ENCODE measurements at regions not wholly inside any gene's neighbourhood (a gene's known extent, or its start where the extent isn't known, plus 50 kb on each side); places are given as distances from the start of the nearest gene placed in this dataset.

DNA sequence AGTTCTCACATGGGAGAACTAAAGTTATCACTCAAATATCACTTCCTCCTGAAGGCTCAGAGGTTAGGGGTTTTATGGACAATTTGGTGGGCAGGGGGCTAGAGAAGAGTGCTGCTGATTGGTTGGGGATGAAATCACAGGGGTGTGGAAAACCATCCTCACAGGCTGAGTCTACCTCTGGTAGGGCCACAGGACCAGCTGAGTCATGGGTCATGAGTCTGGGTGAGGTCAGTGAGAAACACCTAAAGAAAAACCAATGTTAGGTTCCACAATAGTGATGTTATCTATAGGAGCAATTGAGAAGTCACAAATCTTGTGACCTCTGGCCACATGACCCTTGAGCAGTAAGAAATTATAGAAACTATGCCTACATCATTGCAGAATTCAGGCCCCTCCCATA, 203.3 kb upstream of the TARS1 start:
- no peaks in the 10 kb centered on the region for H3K4me1 ChIP-seq
- intact Hi-C loops (cut with DNase I): no loop called here
- DNase-seq (ENCODE audit: extremely low spot score in 2 of 2): no peak
- H3K4me3 ChIP-seq: no peak overlapping the region
- no peaks in the 10 kb centered on the region for H3K36me3 ChIP-seq
- H3K27me3 ChIP-seq: no peaks in the 10 kb centered on the region
- no peak overlapping the region for H3K27ac ChIP-seq
- TF ChIP-seq, protein P1, sequence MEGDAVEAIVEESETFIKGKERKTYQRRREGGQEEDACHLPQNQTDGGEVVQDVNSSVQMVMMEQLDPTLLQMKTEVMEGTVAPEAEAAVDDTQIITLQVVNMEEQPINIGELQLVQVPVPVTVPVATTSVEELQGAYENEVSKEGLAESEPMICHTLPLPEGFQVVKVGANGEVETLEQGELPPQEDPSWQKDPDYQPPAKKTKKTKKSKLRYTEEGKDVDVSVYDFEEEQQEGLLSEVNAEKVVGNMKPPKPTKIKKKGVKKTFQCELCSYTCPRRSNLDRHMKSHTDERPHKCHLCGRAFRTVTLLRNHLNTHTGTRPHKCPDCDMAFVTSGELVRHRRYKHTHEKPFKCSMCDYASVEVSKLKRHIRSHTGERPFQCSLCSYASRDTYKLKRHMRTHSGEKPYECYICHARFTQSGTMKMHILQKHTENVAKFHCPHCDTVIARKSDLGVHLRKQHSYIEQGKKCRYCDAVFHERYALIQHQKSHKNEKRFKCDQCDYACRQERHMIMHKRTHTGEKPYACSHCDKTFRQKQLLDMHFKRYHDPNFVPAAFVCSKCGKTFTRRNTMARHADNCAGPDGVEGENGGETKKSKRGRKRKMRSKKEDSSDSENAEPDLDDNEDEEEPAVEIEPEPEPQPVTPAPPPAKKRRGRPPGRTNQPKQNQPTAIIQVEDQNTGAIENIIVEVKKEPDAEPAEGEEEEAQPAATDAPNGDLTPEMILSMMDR (IDR thresholded peaks at IDR 0.05): no peak
- TF ChIP-seq POLR2AphosphoS5 (IDR thresholded peaks at IDR 0.05; ENCODE audit: insufficient read depth in 1 of 2, low read depth in 1 of 2): no peak
- no peak for TF ChIP-seq POLR2A (IDR thresholded peaks at IDR 0.05)
- H3K9me3 ChIP-seq: no peaks in the 10 kb centered on the region

GRCh38 chr5:33238826-33239695, 201.7 kb upstream of the TARS1 start:
- no peak overlapping the region for H3K4me3 ChIP-seq
- H3K36me3 ChIP-seq: no peaks in the 10 kb centered on the region
- H3K9me3 ChIP-seq: no peaks in the 10 kb centered on the region
- intact Hi-C loops (cut with DNase I): no loop called here
- no peak for TF ChIP-seq POLR2A (IDR thresholded peaks at IDR 0.05)
- TF ChIP-seq, protein P1 (IDR thresholded peaks at IDR 0.05): no peak
- TF ChIP-seq POLR2AphosphoS5 (IDR thresholded peaks at IDR 0.05; ENCODE audit: insufficient read depth in 1 of 2, low read depth in 1 of 2): no peak
- H3K4me1 ChIP-seq: no peaks in the 10 kb centered on the region
- no peak overlapping the region for H3K27ac ChIP-seq
- no peaks in the 10 kb centered on the region for H3K27me3 ChIP-seq
- DNase-seq (ENCODE audit: extremely low spot score in 2 of 2): no peak

DNA sequence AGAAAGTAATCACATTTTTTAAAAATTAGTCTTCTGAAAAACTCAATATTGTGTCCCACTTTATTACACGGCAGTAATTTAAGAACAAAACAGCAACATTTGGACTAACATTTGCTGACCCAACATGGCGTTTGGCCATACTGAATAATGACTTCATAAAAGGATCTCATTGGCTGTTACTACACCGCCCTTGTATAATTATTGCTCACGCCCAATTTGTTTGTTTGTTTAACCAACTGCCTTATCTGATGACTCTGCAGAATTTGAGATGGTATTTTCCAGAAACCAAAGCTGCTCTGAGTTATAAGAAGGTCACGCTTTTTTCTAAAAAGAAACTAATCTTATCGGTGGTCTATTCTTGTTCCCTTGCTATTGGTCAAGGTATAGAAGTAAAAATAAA, 200.2 kb upstream of the TARS1 start:
- no peak for DNase-seq (ENCODE audit: extremely low spot score in 2 of 2)
- H3K27me3 ChIP-seq: no peaks in the 10 kb centered on the region
- no peaks in the 10 kb centered on the region for H3K36me3 ChIP-seq
- no peaks in the 10 kb centered on the region for H3K9me3 ChIP-seq
- no peak for TF ChIP-seq POLR2AphosphoS5 (IDR thresholded peaks at IDR 0.05; ENCODE audit: insufficient read depth in 1 of 2, low read depth in 1 of 2)
- TF ChIP-seq, protein P1 (IDR thresholded peaks at IDR 0.05): no peak
- TF ChIP-seq POLR2A (IDR thresholded peaks at IDR 0.05): no peak
- intact Hi-C loops (cut with DNase I): no loop called here
- H3K27ac ChIP-seq: no peak overlapping the region
- H3K4me3 ChIP-seq: no peak overlapping the region
- no peaks in the 10 kb centered on the region for H3K4me1 ChIP-seq

GRCh38 chr5:33241802-33242201, 199.0 kb upstream of the TARS1 start:
- TF ChIP-seq POLR2AphosphoS5 (IDR thresholded peaks at IDR 0.05; ENCODE audit: insufficient read depth in 1 of 2, low read depth in 1 of 2) (no peak), POLR2A (IDR thresholded peaks at IDR 0.05) (no peak)
- TF ChIP-seq, protein P1 (IDR thresholded peaks at IDR 0.05): no peak
- Histone ChIP-seq H3K27ac (no peak overlapping the region), H3K9me3 (no peaks in the 10 kb centered on the region), H3K27me3 (no peaks in the 10 kb centered on the region), H3K36me3 (no peaks in the 10 kb centered on the region), H3K4me1 (no peaks in the 10 kb centered on the region), H3K4me3 (no peak overlapping the region)
- intact Hi-C loops (cut with DNase I): no loop called here
- no peak for DNase-seq (ENCODE audit: extremely low spot score in 2 of 2)

DNA sequence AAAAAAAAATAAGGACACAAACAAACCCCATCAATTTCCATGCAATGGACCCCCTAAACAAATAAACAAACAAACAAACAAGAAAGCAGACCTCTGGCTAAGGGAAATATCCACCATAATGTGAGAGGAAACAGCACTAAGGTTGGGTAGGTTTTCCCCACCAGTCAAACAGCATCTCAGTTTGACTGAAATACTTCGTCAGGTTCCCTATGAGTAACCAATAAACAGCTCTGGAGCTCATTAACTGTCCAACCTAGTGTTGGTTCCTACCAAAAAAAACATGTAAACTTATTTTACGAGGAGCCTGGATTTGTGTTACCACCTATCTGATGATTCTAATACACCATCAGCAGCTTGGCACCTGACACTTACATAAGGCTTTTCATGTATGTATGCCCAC, 198.5 kb upstream of the TARS1 start:
- no peak for DNase-seq (ENCODE audit: extremely low spot score in 2 of 2)
- Histone ChIP-seq H3K27me3 (no peaks in the 10 kb centered on the region), H3K4me1 (no peaks in the 10 kb centered on the region), H3K27ac (no peak overlapping the region), H3K36me3 (no peaks in the 10 kb centered on the region), H3K9me3 (no peaks in the 10 kb centered on the region), H3K4me3 (no peak overlapping the region)
- intact Hi-C loops (cut with DNase I): no loop called here
- TF ChIP-seq POLR2AphosphoS5 (IDR thresholded peaks at IDR 0.05; ENCODE audit: insufficient read depth in 1 of 2, low read depth in 1 of 2) (no peak), POLR2A (IDR thresholded peaks at IDR 0.05) (no peak)
- TF ChIP-seq, protein P1 (IDR thresholded peaks at IDR 0.05): no peak

Measured in vagina (tissue), 2 donors.